ENCODE measurements at regions not wholly inside any gene's neighbourhood (a gene's known extent, or its start where the extent isn't known, plus 50 kb on each side); places are given as distances from the start of the nearest gene placed in this dataset.

DNA sequence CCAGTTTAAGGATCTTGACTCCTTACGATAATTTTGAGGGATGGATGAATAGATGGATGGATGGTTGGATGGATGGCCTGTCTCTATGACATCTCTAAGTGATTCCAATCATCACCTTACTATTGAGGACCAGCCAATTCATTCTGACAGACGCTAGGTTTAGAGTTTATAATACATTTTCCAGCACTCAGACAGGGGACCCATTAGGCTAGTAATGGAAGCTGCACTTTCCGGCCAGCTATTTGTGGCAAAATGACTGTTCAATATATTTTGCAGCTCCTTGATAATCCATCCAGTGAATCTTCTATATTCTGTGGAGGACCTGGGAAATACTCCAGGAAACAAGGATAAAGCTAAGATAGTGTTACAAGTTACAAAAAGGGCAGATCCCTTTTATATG lies 262.9 kb downstream of the TDRD15 start:
- TF ChIP-seq CTCF (IDR thresholded peaks at IDR 0.05; ENCODE audit: insufficient read depth, low read length, poor library complexity, severe bottlenecking), result no peak
- no peak for TF ChIP-seq EZH2phosphoT487 (conservative IDR thresholded peaks at IDR 0.05; ENCODE audit: low read length)
